RWPE1 (cell line): ENCODE measurements at regions not wholly inside any gene's neighbourhood (a gene's known extent, or its start where the extent isn't known, plus 50 kb on each side); places are given as distances from the start of the nearest gene placed in this dataset.

Experiments
- CTCF ChIA-PET: fragments of 350-600 bp; sonication (Branson Sonifier 250); formaldehyde crosslinking; extraction: SDS; loops from one replicate; lab custom pipeline; 2021; lab: Yijun Ruan, JAX
- POLR2A ChIA-PET: fragments of 400-600 bp; formaldehyde crosslinking; extraction: SDS; loops from one replicate; lab custom pipeline; 2020; ENCODE audit warnings: antibody characterized with exemption; ENCODE audit not compliant: low non-redundant PET; lab: Yijun Ruan, JAX
- DNase-seq: peaks from one replicate; pipeline ENCODE4 v3.0.0; 2012; ENCODE audit warnings: low spot score
- H3K27ac ChIP-seq: fragments of 450-650 bp; 2 replicates; pipeline ENCODE4 v1.5.1; 2017
- TF ChIP-seq, protein P1 (sequence below): fragments of 450-650 bp; conservative IDR thresholded peaks from 2 replicates; pipeline ENCODE4 v1.5.1; 2017; ENCODE audit warnings: low read depth, mild to moderate bottlenecking

DNA sequence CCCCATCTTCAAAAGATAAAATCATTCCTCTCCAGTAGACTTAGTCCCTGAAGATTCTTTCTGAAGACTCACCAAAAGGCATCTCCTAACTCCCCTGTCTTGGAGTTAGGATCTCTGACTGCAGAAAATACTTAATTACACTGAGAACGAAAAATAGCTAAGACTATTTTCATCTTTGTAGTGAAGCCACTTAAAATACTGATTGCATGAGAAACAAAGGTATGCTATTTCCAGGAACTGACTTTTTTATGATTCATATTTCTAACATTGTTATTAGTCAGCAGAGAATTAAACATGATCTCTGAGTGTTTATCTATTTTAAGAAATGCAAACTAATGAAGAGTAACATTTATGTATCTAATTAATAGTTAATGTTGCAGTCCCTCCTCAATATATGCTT, 71.8 kb upstream of the NR3C2 start:
- CTCF ChIA-PET = no interaction called here
- H3K27ac ChIP-seq = no peak overlapping the region
- TF ChIP-seq, protein P1, sequence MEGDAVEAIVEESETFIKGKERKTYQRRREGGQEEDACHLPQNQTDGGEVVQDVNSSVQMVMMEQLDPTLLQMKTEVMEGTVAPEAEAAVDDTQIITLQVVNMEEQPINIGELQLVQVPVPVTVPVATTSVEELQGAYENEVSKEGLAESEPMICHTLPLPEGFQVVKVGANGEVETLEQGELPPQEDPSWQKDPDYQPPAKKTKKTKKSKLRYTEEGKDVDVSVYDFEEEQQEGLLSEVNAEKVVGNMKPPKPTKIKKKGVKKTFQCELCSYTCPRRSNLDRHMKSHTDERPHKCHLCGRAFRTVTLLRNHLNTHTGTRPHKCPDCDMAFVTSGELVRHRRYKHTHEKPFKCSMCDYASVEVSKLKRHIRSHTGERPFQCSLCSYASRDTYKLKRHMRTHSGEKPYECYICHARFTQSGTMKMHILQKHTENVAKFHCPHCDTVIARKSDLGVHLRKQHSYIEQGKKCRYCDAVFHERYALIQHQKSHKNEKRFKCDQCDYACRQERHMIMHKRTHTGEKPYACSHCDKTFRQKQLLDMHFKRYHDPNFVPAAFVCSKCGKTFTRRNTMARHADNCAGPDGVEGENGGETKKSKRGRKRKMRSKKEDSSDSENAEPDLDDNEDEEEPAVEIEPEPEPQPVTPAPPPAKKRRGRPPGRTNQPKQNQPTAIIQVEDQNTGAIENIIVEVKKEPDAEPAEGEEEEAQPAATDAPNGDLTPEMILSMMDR = no peak
- DNase-seq = peak; percentile 5
- POLR2A ChIA-PET = no interaction called here

GRCh38 chr4:148510211-148510610, 68.0 kb upstream of the NR3C2 start:
- CTCF ChIA-PET = no interaction called here
- no peak for DNase-seq
- TF ChIP-seq, protein P1 = no peak
- POLR2A ChIA-PET = no interaction called here
- no peak overlapping the region for H3K27ac ChIP-seq

GRCh38 chr4:148503681-148504080, 61.5 kb upstream of the NR3C2 start:
- H3K27ac ChIP-seq = no peak overlapping the region
- no peak for DNase-seq
- CTCF ChIA-PET = no interaction called here
- POLR2A ChIA-PET = no interaction called here
- TF ChIP-seq, protein P1 = no peak

DNA sequence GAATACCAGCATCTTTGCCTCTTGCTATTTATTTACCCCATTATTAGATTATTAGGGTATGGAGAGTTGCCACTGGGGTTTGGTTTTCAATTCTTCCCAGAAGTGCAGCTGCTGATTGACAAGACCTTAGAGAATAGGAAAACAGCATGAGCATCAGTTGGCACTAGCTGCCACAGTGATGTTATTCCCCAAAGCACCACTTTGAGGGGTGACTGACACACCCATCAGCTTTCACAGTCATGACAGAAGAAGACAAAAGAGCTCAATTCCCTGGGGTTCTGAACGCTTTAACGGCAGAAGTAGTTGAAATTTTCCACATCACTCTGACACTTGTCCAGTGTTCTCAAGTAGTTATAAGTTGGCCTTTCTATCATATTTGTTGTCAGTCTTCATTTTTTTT, 55.0 kb upstream of the NR3C2 start:
- ChIA-PET CTCF (no interaction called here), POLR2A (no interaction called here)
- no peak for DNase-seq
- H3K27ac ChIP-seq = no peak overlapping the region
- TF ChIP-seq, protein P1 = no peak

- no peak for DNase-seq
- ChIA-PET POLR2A (no interaction called here), CTCF (no interaction called here)
- H3K27ac ChIP-seq = no peak overlapping the region
- TF ChIP-seq, protein P1 = no peak
These were observed 53.2 kb upstream of the NR3C2 start for GRCh38 chr4:148495463-148495862.
